ENCODE measurements at regions not wholly inside any gene's neighbourhood (a gene's known extent, or its start where the extent isn't known, plus 50 kb on each side); places are given as distances from the start of the nearest gene placed in this dataset.

DNA sequence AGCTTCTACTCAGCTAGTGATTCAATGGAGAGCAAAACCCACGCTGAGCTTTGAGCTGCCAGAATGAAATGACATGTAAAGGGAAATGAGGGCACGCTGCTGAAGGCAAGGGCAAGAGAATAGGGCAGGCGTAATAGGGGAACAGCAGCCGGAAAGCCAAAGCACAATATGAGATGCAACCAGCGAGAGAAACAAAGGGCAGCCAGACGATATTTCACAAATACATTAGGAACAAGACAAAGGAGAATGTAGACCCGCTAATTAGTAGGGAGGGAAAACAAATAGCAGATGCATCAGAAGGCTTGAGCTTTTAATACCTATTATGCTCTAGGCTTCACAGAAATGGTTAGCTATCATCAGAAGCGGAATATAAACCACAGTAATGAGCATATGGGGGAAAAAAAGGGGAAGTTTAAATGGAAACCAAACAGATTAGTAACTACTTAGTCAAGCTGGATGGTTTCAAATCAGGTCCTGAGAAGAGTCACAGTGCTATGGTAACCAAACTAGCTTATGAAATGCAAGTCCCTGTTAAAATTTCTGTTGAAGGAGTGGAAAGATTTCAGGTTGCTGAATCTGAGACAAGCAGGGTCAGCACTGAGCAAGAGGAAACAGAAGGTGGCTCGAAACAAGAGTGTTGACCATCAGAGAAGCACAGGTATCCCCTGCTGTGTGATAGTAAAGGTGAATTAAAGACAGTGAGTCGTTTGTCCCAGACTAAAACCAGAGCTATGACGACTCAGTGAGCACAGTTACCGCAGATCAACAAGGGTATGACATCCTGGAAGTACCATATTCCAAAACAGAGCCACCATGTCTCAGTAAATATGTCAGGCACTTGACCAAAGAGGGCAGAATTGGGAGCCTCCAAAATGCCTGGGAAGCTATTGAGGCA, 496.9 kb upstream of the CELF2 start:
- no CpG with 5 or more reads among the region's 12 CpGs for WGBS (ENCODE audit: extremely low coverage, insufficient coverage, low lambda C conversion rate)
- Histone ChIP-seq H3K36me3 (ENCODE audit: control insufficient read depth, insufficient read depth, low read length) (no peaks in the 10 kb centered on the region), H2BK15ac (replicated peaks; ENCODE audit: low read depth) (no peak overlapping the region), H4K5ac (ENCODE audit: low read length) (no peak overlapping the region), H3K79me1 (ENCODE audit: low read length) (no peaks in the 10 kb centered on the region), H2BK5ac (ENCODE audit: low read length) (no peak overlapping the region), H4K8ac (ENCODE audit: low read depth, low read length) (no peak overlapping the region), H3K4me2 (ENCODE audit: low read length) (no peak overlapping the region), H3K4me1 (ENCODE audit: control insufficient read depth, low read depth, low read length) (no peaks in the 10 kb centered on the region), H3K56ac (ENCODE audit: low read length) (no peak overlapping the region), H3K27me3 (ENCODE audit: insufficient read depth, low read length, poor library complexity) (no peaks in the 10 kb centered on the region), H3K27ac (ENCODE audit: low read depth, low read length) (no peak overlapping the region), H3K4me3 (ENCODE audit: low read length) (no peak overlapping the region), H3K18ac (ENCODE audit: low read length) (no peak overlapping the region), H2AK5ac (ENCODE audit: low read length) (no peak overlapping the region), H3K23ac (ENCODE audit: low read length) (no peak overlapping the region), H3K79me2 (ENCODE audit: control insufficient read depth, insufficient read depth, low read length) (no peaks in the 10 kb centered on the region), H3K4ac (ENCODE audit: low read depth, low read length) (no peak overlapping the region), H3K9ac (ENCODE audit: low read length) (no peak overlapping the region), H2BK120ac (ENCODE audit: low read depth, low read length) (no peak overlapping the region)
- DNase-seq, result no peak

DNA sequence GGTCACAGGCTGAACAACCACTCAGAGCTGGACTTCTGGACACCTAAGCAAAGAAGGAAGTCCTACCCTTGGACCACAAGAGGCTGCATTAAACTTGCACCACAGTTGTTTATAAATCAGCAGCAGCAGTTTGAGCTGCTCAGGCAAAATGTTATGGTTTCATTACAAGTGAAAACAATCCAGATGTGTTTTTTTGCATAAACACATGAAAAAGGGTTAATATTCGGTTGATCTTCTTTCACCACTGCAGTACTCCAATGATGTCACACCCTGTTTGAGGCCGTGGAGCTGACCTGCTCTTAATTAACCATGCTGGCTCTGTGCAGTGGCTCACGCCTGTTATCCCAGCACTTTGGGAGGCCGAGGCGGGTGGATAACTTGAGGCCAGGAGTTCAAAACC, 490.8 kb upstream of the CELF2 start:
- Histone ChIP-seq H3K4me1 (ENCODE audit: control insufficient read depth, low read depth, low read length) (peaks cover 2% of the 10 kb centered on the region), H2BK15ac (replicated peaks; ENCODE audit: low read depth) (no peak overlapping the region), H3K4me2 (ENCODE audit: low read length) (no peak overlapping the region), H3K36me3 (ENCODE audit: control insufficient read depth, insufficient read depth, low read length) (no peaks in the 10 kb centered on the region), H4K8ac (ENCODE audit: low read depth, low read length) (no peak overlapping the region), H3K27me3 (ENCODE audit: insufficient read depth, low read length, poor library complexity) (no peaks in the 10 kb centered on the region), H3K56ac (ENCODE audit: low read length) (no peak overlapping the region), H3K79me1 (ENCODE audit: low read length) (no peaks in the 10 kb centered on the region), H4K5ac (ENCODE audit: low read length) (no peak overlapping the region), H3K4me3 (ENCODE audit: low read length) (no peak overlapping the region), H3K18ac (ENCODE audit: low read length) (peak overlapping the region; percentile 20), H3K79me2 (ENCODE audit: control insufficient read depth, insufficient read depth, low read length) (no peaks in the 10 kb centered on the region), H3K27ac (ENCODE audit: low read depth, low read length) (no peak overlapping the region), H2BK5ac (ENCODE audit: low read length) (no peak overlapping the region), H3K9ac (ENCODE audit: low read length) (no peak overlapping the region), H3K4ac (ENCODE audit: low read depth, low read length) (peak overlapping the region; percentile 55), H2BK120ac (ENCODE audit: low read depth, low read length) (no peak overlapping the region), H3K23ac (ENCODE audit: low read length) (no peak overlapping the region), H2AK5ac (ENCODE audit: low read length) (no peak overlapping the region)
- no peak for DNase-seq
- no CpG with 5 or more reads among the region's 5 CpGs for WGBS (ENCODE audit: extremely low coverage, insufficient coverage, low lambda C conversion rate)

DNA sequence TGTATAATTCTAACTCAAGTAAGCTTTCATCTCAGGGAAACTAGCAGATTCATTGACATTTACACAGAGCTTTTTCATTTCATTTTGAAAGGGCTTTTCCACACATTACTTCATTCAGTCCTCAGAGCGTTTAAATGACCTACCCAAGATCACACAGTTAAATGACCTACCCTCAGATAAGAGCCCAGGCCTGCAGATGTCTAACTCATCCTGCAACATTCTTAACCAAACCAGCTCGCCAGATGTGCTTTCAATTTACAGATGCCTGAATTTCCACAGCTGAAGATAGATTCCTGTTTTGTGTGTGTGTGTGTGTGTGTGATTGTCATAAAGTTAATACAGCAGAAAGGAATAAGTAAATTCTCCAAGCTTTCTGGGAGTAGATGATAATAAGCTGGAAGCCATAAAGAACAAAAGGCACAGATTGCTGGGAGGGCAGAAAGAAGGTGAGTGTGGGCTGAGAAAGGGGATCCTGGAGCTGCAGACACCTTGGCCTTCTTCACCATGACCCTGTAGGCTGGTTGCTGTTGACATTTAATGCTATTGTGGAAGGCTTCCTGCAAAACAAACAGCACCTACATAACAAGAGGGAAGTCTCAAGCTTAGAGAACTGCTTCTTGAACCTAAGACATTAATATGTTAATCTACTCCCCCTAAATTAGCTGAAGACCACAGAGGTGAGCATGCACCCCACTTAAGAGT, 489.7 kb upstream of the CELF2 start:
- Histone ChIP-seq H4K5ac (ENCODE audit: low read length) (no peak overlapping the region), H4K8ac (ENCODE audit: low read depth, low read length) (no peak overlapping the region), H3K4me3 (ENCODE audit: low read length) (no peak overlapping the region), H3K36me3 (ENCODE audit: control insufficient read depth, insufficient read depth, low read length) (no peaks in the 10 kb centered on the region), H3K4ac (ENCODE audit: low read depth, low read length) (no peak overlapping the region), H3K56ac (ENCODE audit: low read length) (no peak overlapping the region), H3K18ac (ENCODE audit: low read length) (peak overlapping the region; percentile 60), H3K79me1 (ENCODE audit: low read length) (no peaks in the 10 kb centered on the region), H3K27me3 (ENCODE audit: insufficient read depth, low read length, poor library complexity) (no peaks in the 10 kb centered on the region), H3K4me2 (ENCODE audit: low read length) (no peak overlapping the region), H3K79me2 (ENCODE audit: control insufficient read depth, insufficient read depth, low read length) (no peaks in the 10 kb centered on the region), H3K27ac (ENCODE audit: low read depth, low read length) (peak overlapping the region; percentile 11), H2BK120ac (ENCODE audit: low read depth, low read length) (no peak overlapping the region), H2BK5ac (ENCODE audit: low read length) (no peak overlapping the region), H3K23ac (ENCODE audit: low read length) (no peak overlapping the region), H2BK15ac (replicated peaks; ENCODE audit: low read depth) (peak overlapping the region; percentile 74), H3K9ac (ENCODE audit: low read length) (no peak overlapping the region), H2AK5ac (ENCODE audit: low read length) (no peak overlapping the region), H3K4me1 (ENCODE audit: control insufficient read depth, low read depth, low read length) (peaks cover 2% of the 10 kb centered on the region)
- DNase-seq, result peak; percentile 43
- no CpG with 5 or more reads among the region's 2 CpGs for WGBS (ENCODE audit: extremely low coverage, insufficient coverage, low lambda C conversion rate)

DNA sequence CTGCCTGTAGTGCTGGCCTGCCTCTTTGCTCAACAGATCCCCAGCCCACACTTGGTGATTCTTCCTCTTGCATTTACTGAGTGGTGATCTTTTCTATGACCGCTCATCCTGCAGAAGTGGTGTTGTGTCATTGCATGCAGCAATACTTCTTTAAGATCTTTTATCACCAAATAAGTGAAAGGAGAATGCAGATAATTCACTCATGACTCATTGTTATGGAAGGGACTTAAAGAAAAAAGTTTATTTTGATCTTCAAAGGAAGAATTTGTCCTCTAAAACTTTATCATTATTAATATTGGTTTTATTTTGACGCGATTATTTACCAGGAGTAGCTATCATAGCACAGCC, 489.1 kb upstream of the CELF2 start:
- peak overlapping the region; percentile 11 for H3K27ac ChIP-seq (ENCODE audit: low read depth, low read length)
- WGBS (ENCODE audit: extremely low coverage, insufficient coverage, low lambda C conversion rate), result no CpG with 5 or more reads among the region's 3 CpGs
- H3K18ac ChIP-seq (ENCODE audit: low read length), result no peak overlapping the region
- no peak for DNase-seq
- H2BK120ac ChIP-seq (ENCODE audit: low read depth, low read length), result no peak overlapping the region
- H3K4me2 ChIP-seq (ENCODE audit: low read length), result no peak overlapping the region
- H3K27me3 ChIP-seq (ENCODE audit: insufficient read depth, low read length, poor library complexity), result no peaks in the 10 kb centered on the region
- no peaks in the 10 kb centered on the region for H3K79me1 ChIP-seq (ENCODE audit: low read length)
- no peak overlapping the region for H2BK5ac ChIP-seq (ENCODE audit: low read length)
- no peak overlapping the region for H3K56ac ChIP-seq (ENCODE audit: low read length)
- no peak overlapping the region for H3K9ac ChIP-seq (ENCODE audit: low read length)
- H3K23ac ChIP-seq (ENCODE audit: low read length), result no peak overlapping the region
- no peak overlapping the region for H3K4me3 ChIP-seq (ENCODE audit: low read length)
- H3K79me2 ChIP-seq (ENCODE audit: control insufficient read depth, insufficient read depth, low read length), result no peaks in the 10 kb centered on the region
- H3K4ac ChIP-seq (ENCODE audit: low read depth, low read length), result no peak overlapping the region
- no peaks in the 10 kb centered on the region for H3K36me3 ChIP-seq (ENCODE audit: control insufficient read depth, insufficient read depth, low read length)
- no peak overlapping the region for H4K5ac ChIP-seq (ENCODE audit: low read length)
- H4K8ac ChIP-seq (ENCODE audit: low read depth, low read length), result no peak overlapping the region
- H2BK15ac ChIP-seq (replicated peaks; ENCODE audit: low read depth), result no peak overlapping the region
- peaks cover 2% of the 10 kb centered on the region for H3K4me1 ChIP-seq (ENCODE audit: control insufficient read depth, low read depth, low read length)
- no peak overlapping the region for H2AK5ac ChIP-seq (ENCODE audit: low read length)

DNA sequence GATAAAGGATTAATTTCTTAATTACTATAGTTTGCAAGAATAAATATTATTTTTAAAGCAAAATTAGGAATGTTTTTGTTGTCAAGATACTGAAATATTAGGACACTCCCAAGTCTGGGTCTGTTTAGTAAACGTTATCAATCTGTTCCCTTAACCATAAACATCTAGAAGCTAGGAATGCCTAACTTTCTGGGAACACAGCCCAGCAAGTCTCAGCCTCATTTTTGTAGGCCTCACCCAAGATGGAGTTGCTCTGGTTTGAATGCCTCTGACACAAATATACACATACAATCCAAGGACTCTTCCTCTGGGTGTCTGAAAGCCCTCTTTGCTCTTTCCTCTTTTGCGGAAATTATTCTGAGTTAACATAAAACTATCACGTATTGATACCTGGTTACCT, 487.4 kb upstream of the CELF2 start:
- no peak overlapping the region for H3K4ac ChIP-seq (ENCODE audit: low read depth, low read length)
- H3K56ac ChIP-seq (ENCODE audit: low read length), result no peak overlapping the region
- H3K23ac ChIP-seq (ENCODE audit: low read length), result no peak overlapping the region
- no peaks in the 10 kb centered on the region for H3K36me3 ChIP-seq (ENCODE audit: control insufficient read depth, insufficient read depth, low read length)
- no peak overlapping the region for H4K8ac ChIP-seq (ENCODE audit: low read depth, low read length)
- no peak overlapping the region for H2BK5ac ChIP-seq (ENCODE audit: low read length)
- no peak overlapping the region for H2BK120ac ChIP-seq (ENCODE audit: low read depth, low read length)
- no peaks in the 10 kb centered on the region for H3K79me2 ChIP-seq (ENCODE audit: control insufficient read depth, insufficient read depth, low read length)
- no CpG with 5 or more reads among the region's 3 CpGs for WGBS (ENCODE audit: extremely low coverage, insufficient coverage, low lambda C conversion rate)
- no peak overlapping the region for H2BK15ac ChIP-seq (replicated peaks; ENCODE audit: low read depth)
- H3K4me1 ChIP-seq (ENCODE audit: control insufficient read depth, low read depth, low read length), result peaks cover 2% of the 10 kb centered on the region
- no peak overlapping the region for H3K9ac ChIP-seq (ENCODE audit: low read length)
- H2AK5ac ChIP-seq (ENCODE audit: low read length), result no peak overlapping the region
- DNase-seq, result no peak
- no peaks in the 10 kb centered on the region for H3K27me3 ChIP-seq (ENCODE audit: insufficient read depth, low read length, poor library complexity)
- no peak overlapping the region for H3K18ac ChIP-seq (ENCODE audit: low read length)
- no peak overlapping the region for H4K5ac ChIP-seq (ENCODE audit: low read length)
- no peak overlapping the region for H3K4me2 ChIP-seq (ENCODE audit: low read length)
- no peak overlapping the region for H3K4me3 ChIP-seq (ENCODE audit: low read length)
- no peaks in the 10 kb centered on the region for H3K79me1 ChIP-seq (ENCODE audit: low read length)
- H3K27ac ChIP-seq (ENCODE audit: low read depth, low read length), result no peak overlapping the region

Measured in mesendoderm (in vitro differentiated cells).